H1 (cell line): ENCODE measurements at regions not wholly inside any gene's neighbourhood (a gene's known extent, or its start where the extent isn't known, plus 50 kb on each side); places are given as distances from the start of the nearest gene placed in this dataset.

Experiments
- CTCF ChIA-PET: fragments of 300-600 bp; sonication (Branson Sonifier 250); formaldehyde crosslinking; loops from one replicate; lab custom pipeline; 2021; ENCODE audit not compliant: partially characterized antibody; lab: Charles Lee
- POLR2A ChIA-PET: fragments of 300-600 bp; sonication (Branson Sonifier 250); formaldehyde crosslinking; loops from one replicate; lab custom pipeline; 2021; ENCODE audit warnings: inconsistent platforms; ENCODE audit not compliant: partially characterized antibody; lab: Charles Lee
- DNase-seq, 2 experiments: peaks; one replicate each; pipeline versions ENCODE4 v3.0.0 to v3.0.0-alpha.2; 2010 to 2022; ENCODE audit warnings: low spot score in 2 of 2, low read depth in 1 of 2, mixed read lengths in 1 of 2
- FAIRE-seq: peaks from 2 replicates; lab custom pipeline; 2011; peaks lifted over from hg19 to GRCh38; lab: Jason Lieb, UNC
- H2AFZ ChIP-seq: 2 replicates; pipeline ENCODE4 v1.8.1; 2012; ENCODE audit warnings: low read length, inconsistent platforms
- H2AK5ac ChIP-seq: 2 replicates; pipeline ENCODE4 v1.6.1; 2013; ENCODE audit warnings: low read depth, low read length
- H2BK120ac ChIP-seq: replicated peaks from 2 replicates; pipeline ENCODE3; 2013; ENCODE audit warnings: low read depth, low read length, inconsistent platforms
- H2BK12ac ChIP-seq: 2 replicates; pipeline ENCODE4 v1.6.1; 2013; ENCODE audit warnings: low read depth, low read length
- H2BK15ac ChIP-seq: 2 replicates; pipeline ENCODE4 v1.6.1; 2013; ENCODE audit warnings: low read length
- H2BK20ac ChIP-seq: 2 replicates; pipeline ENCODE4 v1.6.1; 2013; ENCODE audit warnings: low read length
- H2BK5ac ChIP-seq: 2 replicates; pipeline ENCODE4 v1.6.1; 2013; ENCODE audit warnings: low read depth, low read length
- H3K14ac ChIP-seq: 2 replicates; pipeline ENCODE4 v1.6.1; 2013; ENCODE audit warnings: inconsistent platforms; ENCODE audit not compliant: insufficient read length
- H3K18ac ChIP-seq: 2 replicates; pipeline ENCODE4 v1.6.1; 2013; ENCODE audit warnings: low read length; ENCODE audit errors: extremely low read depth
- H3K23ac ChIP-seq: 2 replicates; pipeline ENCODE4 v1.6.1; 2013; ENCODE audit warnings: inconsistent platforms; ENCODE audit not compliant: insufficient read length
- H3K23me2 ChIP-seq: 2 replicates; pipeline ENCODE4 v1.6.1; 2013; ENCODE audit warnings: low read depth, low read length
- H3K27ac ChIP-seq: 2 replicates; pipeline ENCODE4 v1.6.1; 2011; ENCODE audit warnings: low read depth, low read length, inconsistent platforms
- H3K27me3 ChIP-seq, 4 experiments: replicated peaks in 1 of 4; 1 replicate in 1 of 4; 2 replicates in 3 of 4; pipeline versions ENCODE4 v1.6.1 to v1.8.1; 2011 to 2013; ENCODE audit warnings: low read length in 3 of 4, mild to moderate bottlenecking in 3 of 4, inconsistent platforms in 2 of 4, mixed read lengths in 2 of 4, moderate library complexity in 1 of 4; ENCODE audit not compliant: control insufficient read depth in 3 of 4, insufficient read depth in 3 of 4; ENCODE audit errors: extremely low read depth in 1 of 4
- H3K36me3 ChIP-seq, 4 experiments: 2 replicates each; pipeline versions ENCODE4 v1.6.1 to v1.8.1; 2011 to 2013; ENCODE audit warnings: mild to moderate bottlenecking in 4 of 4, low read length in 3 of 4, moderate library complexity in 2 of 4, control low read depth in 1 of 4, inconsistent platforms in 1 of 4; ENCODE audit not compliant: insufficient read depth in 4 of 4, control insufficient read depth in 2 of 4
- H3K4ac ChIP-seq: replicated peaks from 2 replicates; pipeline ENCODE3; 2013; ENCODE audit warnings: low read length, low read depth, mixed read lengths, inconsistent platforms; ENCODE audit not compliant: insufficient read length
- H3K4me1 ChIP-seq, 4 experiments: replicated peaks in 1 of 4; 1 replicate in 1 of 4; 2 replicates in 3 of 4; pipeline versions ENCODE4 v1.6.1 to v1.8.1; 2011 to 2013; ENCODE audit warnings: low read length in 3 of 4, inconsistent platforms in 2 of 4, mixed read lengths in 1 of 4; ENCODE audit not compliant: insufficient read depth in 4 of 4, control insufficient read depth in 3 of 4
- H3K4me2 ChIP-seq, 2 experiments: 2 replicates each; pipeline versions ENCODE4 v1.6.1 to v1.8.1; 2011 to 2013; ENCODE audit warnings: low read depth in 2 of 2, low read length in 2 of 2, control low read depth in 1 of 2, inconsistent platforms in 1 of 2, mild to moderate bottlenecking in 1 of 2; ENCODE audit not compliant: insufficient read depth in 1 of 2
- H3K4me3 ChIP-seq, 4 experiments: fragments of 200-600, 300-600 bp in 1 of 4; sonication (generic), shearing (Covaris generic), sonication (Bioruptor Twin) in 1 of 4; 2 replicates each; pipeline versions ENCODE4 v1.5.1 to v1.8.1; 2011 to 2016; ENCODE audit warnings: low read length in 4 of 4, low read depth in 3 of 4, control low read depth in 2 of 4, inconsistent platforms in 2 of 4, mild to moderate bottlenecking in 2 of 4, mixed read lengths in 1 of 4, moderate library complexity in 1 of 4; ENCODE audit not compliant: insufficient read depth in 2 of 4; ENCODE audit errors: extremely low read depth in 1 of 4
- H3K56ac ChIP-seq: replicated peaks from 2 replicates; pipeline ENCODE3; 2013; ENCODE audit warnings: low read depth, mild to moderate bottlenecking, mixed read lengths, low read length, inconsistent platforms; ENCODE audit not compliant: insufficient read length
- H3K79me1 ChIP-seq: 2 replicates; pipeline ENCODE4 v1.6.1; 2013; ENCODE audit warnings: low read depth, low read length, control low read depth
- H3K79me2 ChIP-seq, 2 experiments: 2 replicates each; pipeline versions ENCODE4 v1.6.1 to v1.8.1; 2012 to 2013; ENCODE audit warnings: low read length in 2 of 2, mild to moderate bottlenecking in 2 of 2, inconsistent platforms in 1 of 2; ENCODE audit not compliant: insufficient read depth in 2 of 2, control insufficient read depth in 1 of 2
- H3K9ac ChIP-seq, 4 experiments: replicated peaks in 1 of 4; 1 replicate in 1 of 4; 2 replicates in 3 of 4; pipeline versions ENCODE4 v1.6.1 to v1.8.1; 2011 to 2013; ENCODE audit warnings: low read depth in 3 of 4, low read length in 3 of 4, control low read depth in 2 of 4, mild to moderate bottlenecking in 2 of 4, moderate library complexity in 2 of 4, inconsistent platforms in 1 of 4; ENCODE audit errors: extremely low read depth in 1 of 4
- H3K9me3 ChIP-seq, 2 experiments: 2 replicates each; pipeline versions ENCODE4 v1.6.1 to v1.8.1; 2012 to 2013; ENCODE audit warnings: mild to moderate bottlenecking in 2 of 2, moderate library complexity in 2 of 2, control low read depth in 1 of 2, inconsistent platforms in 1 of 2, low read depth in 1 of 2, low read length in 1 of 2, mixed read lengths in 1 of 2; ENCODE audit not compliant: insufficient read depth in 2 of 2
- H4K20me1 ChIP-seq, 2 experiments: replicated peaks in 1 of 2; 2 replicates each; pipeline versions ENCODE3 to v1.8.1; 2011 to 2013; ENCODE audit warnings: inconsistent platforms in 2 of 2, low read length in 2 of 2, mild to moderate bottlenecking in 1 of 2; ENCODE audit not compliant: insufficient read depth in 2 of 2, control insufficient read depth in 1 of 2
- H4K5ac ChIP-seq: 2 replicates; pipeline ENCODE4 v1.6.1; 2013; ENCODE audit warnings: low read length, low read depth, mixed read lengths, inconsistent platforms; ENCODE audit not compliant: insufficient read length
- H4K8ac ChIP-seq: 2 replicates; pipeline ENCODE4 v1.8.0; 2013; ENCODE audit warnings: mild to moderate bottlenecking, moderate library complexity, low read length, inconsistent platforms; ENCODE audit not compliant: insufficient read depth; ENCODE audit errors: extremely low read depth
- H4K91ac ChIP-seq: replicated peaks from 2 replicates; pipeline ENCODE3; 2013; ENCODE audit warnings: low read length, mixed read lengths, inconsistent platforms; ENCODE audit not compliant: insufficient read length
- CBX8 ChIP-seq: fragments of 300-800, 300-1000 bp; sonication (generic); IDR thresholded peaks from 2 replicates; pipeline ENCODE4 v1.7.1; 2016; ENCODE audit warnings: low read depth, low read length, borderline replicate concordance
- HDAC6 ChIP-seq: IDR thresholded peaks from one replicate; pipeline ENCODE4 v1.7.1; 2012; ENCODE audit warnings: low read depth, mild to moderate bottlenecking, inconsistent platforms, low read length, moderate library complexity
- JUN ChIP-seq: IDR thresholded peaks from 2 replicates; pipeline ENCODE4 v1.6.1; 2011; ENCODE audit warnings: low read depth, mild to moderate bottlenecking, improper control_type of control experiment, low read length
- POLR2A ChIP-seq, 2 experiments: IDR thresholded peaks; 1 replicate in 1 of 2; 2 replicates in 1 of 2; pipeline ENCODE4 v1.6.1; 2011; ENCODE audit warnings: low read depth in 2 of 2, low read length in 2 of 2, mild to moderate bottlenecking in 2 of 2; ENCODE audit errors: control extremely low read depth in 1 of 2
- RAD21 ChIP-seq, 2 experiments: IDR thresholded peaks in 1 of 2; conservative IDR thresholded peaks in 1 of 2; 2 replicates each; pipeline ENCODE4 v1.6.1; 2011; ENCODE audit warnings: low read depth in 2 of 2, low read length in 2 of 2, improper control_type of control experiment in 1 of 2, inconsistent platforms in 1 of 2, mild to moderate bottlenecking in 1 of 2, moderate library complexity in 1 of 2
- RNF2 ChIP-seq: fragments of 200-900, 300-1000 bp; sonication (generic); IDR thresholded peaks from 2 replicates; pipeline ENCODE4 v1.7.1; 2016; ENCODE audit warnings: borderline replicate concordance, low read depth, mild to moderate bottlenecking, antibody characterized with exemption, low read length; ENCODE audit not compliant: poor library complexity, severe bottlenecking; ENCODE audit errors: missing control alignments
- SUZ12 ChIP-seq: fragments of 200-600 bp; sonication (generic); IDR thresholded peaks from 2 replicates; pipeline ENCODE4 v1.6.1; 2012; ENCODE audit warnings: mild to moderate bottlenecking, inconsistent platforms, low read length, moderate library complexity, mixed read lengths
- WGBS, 2 experiments: shearing (Covaris generic) in 1 of 2; methylation state at CpG; one replicate each; pipeline versions ENCODE4 v1.1.6 to v1.1.7; 2013 to 2015; ENCODE audit warnings: low lambda C conversion rate in 2 of 2, mixed read lengths in 2 of 2, inconsistent platforms in 1 of 2, low coverage in 1 of 2, missing lambda C conversion rate in 1 of 2; ENCODE audit not compliant: insufficient replicate concordance in 2 of 2, insufficient coverage in 1 of 2, insufficient read length in 1 of 2; ENCODE audit errors: extremely low coverage in 1 of 2, missing lambda C conversion rate in 1 of 2; 5-methylcytosine and 5-hydroxymethylcytosine counted together
- TF ChIP-seq, protein P1 (sequence below), 3 experiments: IDR thresholded peaks; 1 replicate in 2 of 3; 2 replicates in 1 of 3; pipeline versions ENCODE4 v1.5.1 to v1.6.1; 2011; ENCODE audit warnings: low read length in 3 of 3, mild to moderate bottlenecking in 3 of 3, inconsistent platforms in 2 of 3, low read depth in 1 of 3, moderate library complexity in 1 of 3; ENCODE audit not compliant: insufficient read depth in 1 of 3; ENCODE audit errors: control extremely low read depth in 1 of 3

DNA sequence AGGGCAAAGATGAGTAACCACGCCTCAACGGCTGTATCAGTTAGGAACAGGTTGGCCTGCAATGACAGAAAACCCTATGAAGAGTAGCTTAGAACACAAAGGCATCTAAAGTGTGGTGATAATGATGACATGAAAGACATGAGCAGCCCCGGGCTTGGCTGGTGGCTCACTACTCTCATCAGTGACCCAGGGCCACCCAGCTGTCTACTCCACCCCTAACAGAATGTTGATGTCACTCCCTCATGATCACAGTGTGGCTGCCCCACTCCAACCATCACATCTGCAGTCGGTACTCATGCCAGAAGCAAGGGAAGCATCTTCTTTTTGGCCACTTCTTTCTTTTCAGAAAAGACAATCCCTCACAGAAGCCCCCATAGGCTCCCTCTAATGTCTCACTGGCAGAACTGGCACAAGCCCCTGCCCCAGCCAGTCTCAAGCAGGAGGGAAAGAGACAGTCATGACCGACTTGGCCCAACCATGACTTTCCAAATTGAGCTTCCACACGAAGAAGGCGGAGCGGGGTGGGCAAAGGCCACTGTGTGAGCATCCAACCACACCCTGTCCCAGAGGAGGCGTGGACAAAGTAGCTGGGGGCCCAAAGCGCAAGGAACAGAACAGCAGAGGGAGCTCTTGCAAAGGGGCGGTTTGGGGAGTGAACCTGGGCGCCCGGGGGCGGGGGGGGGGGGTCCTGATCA lies 72.0 kb upstream of the IQSEC1 start:
- H3K79me1 ChIP-seq, result no peaks in the 10 kb centered on the region
- H3K4ac ChIP-seq, result no peak overlapping the region
- no peak overlapping the region for H4K91ac ChIP-seq
- peaks cover 0 to 4% of the 10 kb centered on the region in 2 experiments for H4K20me1 ChIP-seq
- H3K18ac ChIP-seq, result no peak overlapping the region
- no peaks in the 10 kb centered on the region for H3K36me3 ChIP-seq
- H3K9ac ChIP-seq, result no peak overlapping the region
- H3K14ac ChIP-seq, result no peak overlapping the region
- H2AK5ac ChIP-seq, result no peak overlapping the region
- FAIRE-seq (no peak), DNase-seq (no peak)
- H3K23ac ChIP-seq, result no peak overlapping the region
- H3K4me1 ChIP-seq, result peaks cover 0 to 3% (median 1%) of the 10 kb centered on the region in 4 experiments; a peak in 1 of 7 replicates
- 71% methylated on average over 12 of the region's 14 CpGs; no CpG with 5 or more reads in 1 of the 2 experiments for WGBS, 2 experiments
- H2BK15ac ChIP-seq, result no peak overlapping the region
- TF ChIP-seq RAD21 (IDR thresholded peaks at IDR 0.05 in 1 of 2, conservative IDR thresholded peaks at IDR 0.05 in 1 of 2; ENCODE audit: low read depth in 2 of 2, low read length in 2 of 2) (peak; percentile 31 to 47), JUN (no peak), SUZ12 (no peak), POLR2A (IDR thresholded peaks at IDR 0.05; ENCODE audit: control extremely low read depth in 1 of 2, low read depth in 2 of 2, low read length in 2 of 2) (no peak), RNF2 (no peak), CBX8 (no peak), HDAC6 (no peak)
- TF ChIP-seq, protein P1, sequence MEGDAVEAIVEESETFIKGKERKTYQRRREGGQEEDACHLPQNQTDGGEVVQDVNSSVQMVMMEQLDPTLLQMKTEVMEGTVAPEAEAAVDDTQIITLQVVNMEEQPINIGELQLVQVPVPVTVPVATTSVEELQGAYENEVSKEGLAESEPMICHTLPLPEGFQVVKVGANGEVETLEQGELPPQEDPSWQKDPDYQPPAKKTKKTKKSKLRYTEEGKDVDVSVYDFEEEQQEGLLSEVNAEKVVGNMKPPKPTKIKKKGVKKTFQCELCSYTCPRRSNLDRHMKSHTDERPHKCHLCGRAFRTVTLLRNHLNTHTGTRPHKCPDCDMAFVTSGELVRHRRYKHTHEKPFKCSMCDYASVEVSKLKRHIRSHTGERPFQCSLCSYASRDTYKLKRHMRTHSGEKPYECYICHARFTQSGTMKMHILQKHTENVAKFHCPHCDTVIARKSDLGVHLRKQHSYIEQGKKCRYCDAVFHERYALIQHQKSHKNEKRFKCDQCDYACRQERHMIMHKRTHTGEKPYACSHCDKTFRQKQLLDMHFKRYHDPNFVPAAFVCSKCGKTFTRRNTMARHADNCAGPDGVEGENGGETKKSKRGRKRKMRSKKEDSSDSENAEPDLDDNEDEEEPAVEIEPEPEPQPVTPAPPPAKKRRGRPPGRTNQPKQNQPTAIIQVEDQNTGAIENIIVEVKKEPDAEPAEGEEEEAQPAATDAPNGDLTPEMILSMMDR (IDR thresholded peaks at IDR 0.05; ENCODE audit: control extremely low read depth in 1 of 3, insufficient read depth in 1 of 3, low read depth in 1 of 3, low read length in 3 of 3), result peak in 2 of 3 experiments; percentile 37 to 41; a peak in 2 of 4 replicates
- H2BK5ac ChIP-seq, result no peak overlapping the region
- ChIA-PET CTCF (interaction anchor here (0.6 to 4.5 kb wide), 21 partner anchors 9 to 1122 kb away, joined by 3 to 24 read pairs (median 6); no protein-coding TSS in a partner anchor), POLR2A (interaction anchor here (0.7 kb wide), 1 partner anchor 1093 kb away, joined by 3 read pairs; no protein-coding TSS in a partner anchor)
- H3K4me3 ChIP-seq, result no peak overlapping the region
- no peak overlapping the region for H3K4me2 ChIP-seq
- H3K23me2 ChIP-seq, result no peaks in the 10 kb centered on the region
- H2BK20ac ChIP-seq, result no peak overlapping the region
- no peak overlapping the region for H3K56ac ChIP-seq
- no peak overlapping the region for H2BK12ac ChIP-seq
- no peak overlapping the region for H4K5ac ChIP-seq
- H3K9me3 ChIP-seq, result no peaks in the 10 kb centered on the region
- no peak overlapping the region for H3K27ac ChIP-seq
- no peak overlapping the region for H2AFZ ChIP-seq
- H2BK120ac ChIP-seq, result no peak overlapping the region
- no peaks in the 10 kb centered on the region for H3K79me2 ChIP-seq
- peak overlapping the region; percentile 4; the same call in 1 of the 2 replicates for H4K8ac ChIP-seq
- no peaks in the 10 kb centered on the region for H3K27me3 ChIP-seq
